ENCODE measurements at regions not wholly inside any gene's neighbourhood (a gene's known extent, or its start where the extent isn't known, plus 50 kb on each side); places are given as distances from the start of the nearest gene placed in this dataset.

GRCh38 chr13:108083056-108083455 lies 132.3 kb downstream of the LIG4 start:
- no peak overlapping the region for H3K23ac ChIP-seq (ENCODE audit: insufficient read length, low read depth, low read length)
- no peak overlapping the region for H3K4me2 ChIP-seq (ENCODE audit: insufficient read depth, insufficient read length, low read length)
- H3K14ac ChIP-seq (ENCODE audit: insufficient read depth, low read length): no peak overlapping the region
- DNase-seq: no peak
- no peak overlapping the region for H4K91ac ChIP-seq (ENCODE audit: insufficient read length, low read depth, low read length)
- H4K5ac ChIP-seq (ENCODE audit: insufficient read length, low read depth, low read length): no peak overlapping the region
- no peak overlapping the region for H2BK120ac ChIP-seq (ENCODE audit: low read depth, low read length, poor library complexity, severe bottlenecking)
- H2AK5ac ChIP-seq (ENCODE audit: insufficient read length, low read length): no peak overlapping the region
- H3T11ph ChIP-seq (ENCODE audit: low read length): no peak overlapping the region
- H3K4me1 Mint-ChIP-seq: peaks cover 13 to 16% of the 10 kb centered on the region in 2 experiments
- no peaks in the 10 kb centered on the region for H3K27me3 Mint-ChIP-seq (ENCODE audit: low read depth)
- no peaks in the 10 kb centered on the region for H3K27me3 ChIP-seq (ENCODE audit: insufficient read depth, low read length)
- no CpG with 5 or more reads among the region's 2 CpGs for WGBS (ENCODE audit: extremely low coverage, insufficient read length, low lambda C conversion rate)
- peaks cover 0 to 5% (median 0%) of the 10 kb centered on the region in 3 experiments; a peak in 1 of 7 replicates for H3K36me3 Mint-ChIP-seq (ENCODE audit: insufficient read depth in 1 of 3, low read depth in 3 of 3)
- TF ChIP-seq CTCF (conservative IDR thresholded peaks at IDR 0.05): no peak
- H3K4me1 ChIP-seq (ENCODE audit: insufficient read depth, low read length): no peaks in the 10 kb centered on the region
- no peak overlapping the region for H2BK12ac ChIP-seq (ENCODE audit: insufficient read length, low read depth, low read length)
- no peak overlapping the region for H3K18ac ChIP-seq (ENCODE audit: insufficient read length, low read depth, low read length)
- H3K9me3 Mint-ChIP-seq: peaks cover 0 to 5% of the 10 kb centered on the region in 2 experiments; a peak in 2 of 5 replicates
- H3K79me2 ChIP-seq (ENCODE audit: insufficient read depth, low read length): no peaks in the 10 kb centered on the region
- H3K23me2 ChIP-seq (ENCODE audit: insufficient read length, low read depth, low read length, poor library complexity, severe bottlenecking): no peaks in the 10 kb centered on the region
- H3K79me1 ChIP-seq (ENCODE audit: insufficient read depth, low read depth, low read length, poor library complexity, severe bottlenecking): no peaks in the 10 kb centered on the region
- H3K9ac ChIP-seq (ENCODE audit: extremely low read depth, insufficient read length, low read length): no peak overlapping the region
- no peak overlapping the region for H2AFZ ChIP-seq (ENCODE audit: low read length)
- H4K20me1 ChIP-seq (ENCODE audit: control insufficient read depth, insufficient read depth, insufficient read length): no peaks in the 10 kb centered on the region
- no peak overlapping the region for H2BK5ac ChIP-seq (ENCODE audit: insufficient read length, low read length)
- H3K27ac ChIP-seq (ENCODE audit: insufficient read length, low read depth, low read length): no peak overlapping the region
- H3K56ac ChIP-seq (ENCODE audit: insufficient read length, low read depth, low read length): no peak overlapping the region
- no peak overlapping the region for H4K8ac ChIP-seq (replicated peaks; ENCODE audit: insufficient read length, low read depth, low read length)
- H2BK15ac ChIP-seq (ENCODE audit: low read depth, low read length): no peak overlapping the region
- no peaks in the 10 kb centered on the region for H3K9me3 ChIP-seq (ENCODE audit: control insufficient read depth, low read depth, low read length)
- H2BK20ac ChIP-seq (ENCODE audit: low read depth, low read length, poor library complexity, severe bottlenecking): no peak overlapping the region
- no peak overlapping the region for H3K4me3 Mint-ChIP-seq
- no peak overlapping the region for H3K4ac ChIP-seq (ENCODE audit: low read depth, low read length)
- peak overlapping the region in 2 of 3 experiments; percentile 20 to 48; a peak in 1 of 7 replicates for H3K27ac Mint-ChIP-seq

Measured in H9 (cell line).